Hepatocyte (in vitro differentiated cells): ENCODE measurements at regions not wholly inside any gene's neighbourhood (a gene's known extent, or its start where the extent isn't known, plus 50 kb on each side); places are given as distances from the start of the nearest gene placed in this dataset.

Source experiments
- DNase-seq: peaks from one replicate; pipeline ENCODE4 v3.0.0-alpha.2; 2016; ENCODE audit warnings: low spot score
- H2AFZ ChIP-seq: fragments of 200-600 bp; sonication (generic); 2 replicates; pipeline ENCODE4 v1.6.0; 2016; ENCODE audit warnings: antibody characterized with exemption, mild to moderate bottlenecking
- H3K27ac ChIP-seq: fragments of 200-600 bp; sonication (generic); 2 replicates; pipeline ENCODE4 v1.5.1; 2016; ENCODE audit warnings: mild to moderate bottlenecking
- H3K27me3 ChIP-seq: fragments of 200-600 bp; sonication (generic); 2 replicates; pipeline ENCODE4 v1.6.1; 2016
- H3K36me3 ChIP-seq: fragments of 200-600 bp; sonication (generic); replicated peaks from 2 replicates; pipeline ENCODE4 v1.5.1; 2016; ENCODE audit warnings: low read depth; ENCODE audit not compliant: insufficient read depth
- H3K4me1 ChIP-seq: fragments of 200-600 bp; sonication (generic); 2 replicates; pipeline ENCODE4 v1.5.1; 2016; ENCODE audit warnings: mild to moderate bottlenecking, moderate library complexity; ENCODE audit not compliant: insufficient read depth
- H3K4me2 ChIP-seq: fragments of 200-600 bp; sonication (generic); 2 replicates; pipeline ENCODE4 v1.6.0; 2016
- H3K4me3 ChIP-seq: fragments of 200-600 bp; sonication (generic); 2 replicates; pipeline ENCODE4 v1.5.1; 2016; ENCODE audit warnings: mild to moderate bottlenecking
- H3K79me2 ChIP-seq: fragments of 200-600 bp; sonication (generic); 2 replicates; pipeline ENCODE4 v1.6.0; 2017; ENCODE audit warnings: mild to moderate bottlenecking
- H3K9me2 ChIP-seq: fragments of 200-600 bp; sonication (generic); replicated peaks from 2 replicates; pipeline ENCODE4 v1.6.0; 2017; ENCODE audit warnings: mild to moderate bottlenecking; ENCODE audit not compliant: insufficient read depth
- H3K9me3 ChIP-seq: fragments of 200-600 bp; sonication (generic); 2 replicates; pipeline ENCODE4 v1.5.1; 2016; ENCODE audit warnings: low read depth, mild to moderate bottlenecking
- H4K20me1 ChIP-seq: fragments of 200-600 bp; sonication (generic); 2 replicates; pipeline ENCODE4 v1.6.0; 2016; ENCODE audit warnings: mild to moderate bottlenecking; ENCODE audit not compliant: insufficient read depth, poor library complexity, severe bottlenecking
- CTCF ChIP-seq: fragments of 200-600 bp; sonication (generic); IDR thresholded peaks from 2 replicates; pipeline ENCODE4 v1.5.1; 2016; ENCODE audit warnings: antibody characterized with exemption, mild to moderate bottlenecking; ENCODE audit not compliant: poor library complexity
- EZH2 ChIP-seq: fragments of 200-600 bp; sonication (generic); IDR thresholded peaks from 2 replicates; pipeline ENCODE4 v1.6.1; 2016; ENCODE audit warnings: antibody characterized with exemption, mild to moderate bottlenecking, borderline replicate concordance
- EZH2phosphoT487 ChIP-seq: fragments of 200-600 bp; sonication (generic); IDR thresholded peaks from one replicate; pipeline ENCODE4 v1.6.1; 2018; ENCODE audit warnings: antibody characterized with exemption, mild to moderate bottlenecking, low read depth, moderate library complexity; ENCODE audit not compliant: unreplicated experiment, severe bottlenecking
- WGBS: methylation state at CpG from one replicate; pipeline ENCODE4 v1.1.6; 2016; ENCODE audit warnings: low lambda C conversion rate; ENCODE audit errors: missing lambda C conversion rate; 5-methylcytosine and 5-hydroxymethylcytosine counted together

- DNase-seq = no peak
- H3K36me3 ChIP-seq = no peaks in the 10 kb centered on the region
- no peaks in the 10 kb centered on the region for H3K27me3 ChIP-seq
- H3K79me2 ChIP-seq = no peaks in the 10 kb centered on the region
- no peak overlapping the region for H3K27ac ChIP-seq
- no peaks in the 10 kb centered on the region for H4K20me1 ChIP-seq
- no peak overlapping the region for H2AFZ ChIP-seq
- no peak overlapping the region for H3K4me3 ChIP-seq
- H3K9me2 ChIP-seq = no peaks in the 10 kb centered on the region
- H3K4me1 ChIP-seq = no peaks in the 10 kb centered on the region
- no peak for TF ChIP-seq CTCF
- TF ChIP-seq EZH2phosphoT487 = no peak
- TF ChIP-seq EZH2 = no peak
- 90% methylated on average over 1 of the region's 1 CpG for WGBS
- H3K9me3 ChIP-seq = no peaks in the 10 kb centered on the region
- no peak overlapping the region for H3K4me2 ChIP-seq
Measured at GRCh38 chr15:95758451-95758850, 572.0 kb upstream of the NR2F2 start.

GRCh38 chr15:95758851-95759250 lies 571.6 kb upstream of the NR2F2 start:
- DNase-seq = no peak
- no peak overlapping the region for H3K27ac ChIP-seq
- no peak overlapping the region for H3K4me3 ChIP-seq
- no peak overlapping the region for H3K4me2 ChIP-seq
- 78% methylated on average over 2 of the region's 2 CpGs for WGBS
- H3K9me2 ChIP-seq = no peaks in the 10 kb centered on the region
- no peaks in the 10 kb centered on the region for H3K79me2 ChIP-seq
- H2AFZ ChIP-seq = no peak overlapping the region
- TF ChIP-seq EZH2phosphoT487 (no peak), EZH2 (no peak), CTCF (no peak)
- no peaks in the 10 kb centered on the region for H3K4me1 ChIP-seq
- H3K36me3 ChIP-seq = no peaks in the 10 kb centered on the region
- no peaks in the 10 kb centered on the region for H3K27me3 ChIP-seq
- H4K20me1 ChIP-seq = no peaks in the 10 kb centered on the region
- H3K9me3 ChIP-seq = no peaks in the 10 kb centered on the region

- 31% methylated on average over 5 of the region's 5 CpGs for WGBS
- no peaks in the 10 kb centered on the region for H3K9me2 ChIP-seq
- H3K9me3 ChIP-seq = no peaks in the 10 kb centered on the region
- no peaks in the 10 kb centered on the region for H3K36me3 ChIP-seq
- H3K4me1 ChIP-seq = no peaks in the 10 kb centered on the region
- no peaks in the 10 kb centered on the region for H3K27me3 ChIP-seq
- H4K20me1 ChIP-seq = no peaks in the 10 kb centered on the region
- DNase-seq = peak; percentile 7
- H3K27ac ChIP-seq = no peak overlapping the region
- no peak overlapping the region for H2AFZ ChIP-seq
- H3K4me2 ChIP-seq = no peak overlapping the region
- H3K4me3 ChIP-seq = no peak overlapping the region
- TF ChIP-seq EZH2phosphoT487 = no peak
- peak; percentile 18 for TF ChIP-seq CTCF
- no peak for TF ChIP-seq EZH2
- H3K79me2 ChIP-seq = no peaks in the 10 kb centered on the region
Measured at GRCh38 chr15:95760508-95760907, 570.0 kb upstream of the NR2F2 start.

GRCh38 chr15:95761501-95762165 lies 568.9 kb upstream of the NR2F2 start:
- Histone ChIP-seq H3K9me3 (no peaks in the 10 kb centered on the region), H3K4me1 (no peaks in the 10 kb centered on the region), H2AFZ (no peak overlapping the region), H3K79me2 (no peaks in the 10 kb centered on the region), H3K27me3 (no peaks in the 10 kb centered on the region), H4K20me1 (no peaks in the 10 kb centered on the region), H3K4me3 (no peak overlapping the region), H3K4me2 (no peak overlapping the region), H3K36me3 (no peaks in the 10 kb centered on the region), H3K9me2 (no peaks in the 10 kb centered on the region), H3K27ac (no peak overlapping the region)
- TF ChIP-seq EZH2phosphoT487 = no peak
- WGBS = 61% methylated on average over 9 of the region's 9 CpGs
- DNase-seq = no peak
